HG02938 (cell line): ENCODE measurements at regions not wholly inside any gene's neighbourhood (a gene's known extent, or its start where the extent isn't known, plus 50 kb on each side); places are given as distances from the start of the nearest gene placed in this dataset.

Experiments
- ATAC-seq: cut with Tn5 transposase; IDR thresholded peaks from one replicate; pipeline ENCODE4 v1.9.1; 2021; ENCODE audit warnings: mild to moderate bottlenecking, moderate library complexity; ENCODE audit not compliant: unreplicated experiment

- no peak for ATAC-seq
Observed at GRCh38 chr4:108567831-108568230, 52.5 kb upstream of the RPL34 start.

- no peak for ATAC-seq
Observed at GRCh38 chr4:108561116-108561515, 59.3 kb upstream of the RPL34 start.

- no peak for ATAC-seq
Observed at GRCh38 chr4:108560616-108561015, 59.8 kb upstream of the RPL34 start.

- ATAC-seq = no peak
Observed at GRCh38 chr4:108559911-108560310, 60.5 kb upstream of the RPL34 start.

- ATAC-seq = no peak
Observed at GRCh38 chr4:108559068-108559793, 61.1 kb upstream of the RPL34 start.

- no peak for ATAC-seq
Observed at GRCh38 chr4:108556588-108557200, 63.7 kb upstream of the RPL34 start.

- no peak for ATAC-seq
Observed at GRCh38 chr4:108556166-108556565, 64.2 kb upstream of the RPL34 start.

- ATAC-seq = no peak
Observed at GRCh38 chr4:108555701-108556100, 64.7 kb upstream of the RPL34 start.

- no peak for ATAC-seq
Observed at GRCh38 chr4:108547682-108548081, 72.7 kb upstream of the RPL34 start.

GRCh38 chr4:108546728-108547127 lies 73.6 kb upstream of the RPL34 start:
- ATAC-seq = no peak

- ATAC-seq = no peak
Observed at GRCh38 chr4:108544481-108544880, 75.9 kb upstream of the RPL34 start.

GRCh38 chr4:108543359-108543968 lies 76.9 kb upstream of the RPL34 start:
- ATAC-seq = no peak

GRCh38 chr4:108540536-108540935 lies 79.8 kb upstream of the RPL34 start:
- ATAC-seq = peak; percentile 71

GRCh38 chr4:108536577-108536976 lies 83.8 kb upstream of the RPL34 start:
- ATAC-seq = no peak

GRCh38 chr4:108535757-108536156 lies 84.6 kb upstream of the RPL34 start:
- no peak for ATAC-seq

GRCh38 chr4:108533876-108534275 lies 86.5 kb upstream of the RPL34 start:
- no peak for ATAC-seq

GRCh38 chr4:108533245-108533844 lies 87.0 kb upstream of the RPL34 start:
- no peak for ATAC-seq

- no peak for ATAC-seq
Observed at GRCh38 chr4:108532738-108533137, 87.6 kb upstream of the RPL34 start.

GRCh38 chr4:108532187-108532586 lies 88.2 kb upstream of the RPL34 start:
- ATAC-seq = no peak

- no peak for ATAC-seq
Observed at GRCh38 chr4:108531461-108531860, 88.9 kb upstream of the RPL34 start.

- ATAC-seq = no peak
Observed at GRCh38 chr4:108529984-108530905, 90.1 kb upstream of the RPL34 start.
